KOPT-K1 (cell line): ENCODE measurements at regions not wholly inside any gene's neighbourhood (a gene's known extent, or its start where the extent isn't known, plus 50 kb on each side); places are given as distances from the start of the nearest gene placed in this dataset.

Source experiments
- H3K27ac ChIP-seq: fragments of 200-600 bp; sonication (generic); 2 replicates; pipeline ENCODE4 v1.5.1; 2016; ENCODE audit warnings: antibody characterized with exemption, mild to moderate bottlenecking, low read depth, low read length; ENCODE audit not compliant: poor library complexity, severe bottlenecking
- H3K36me3 ChIP-seq: fragments of 200-600 bp; sonication (generic); 2 replicates; pipeline ENCODE4 v1.5.1; 2017; ENCODE audit warnings: antibody characterized with exemption, mild to moderate bottlenecking, low read length, moderate library complexity; ENCODE audit not compliant: insufficient read depth
- H3K9me3 ChIP-seq: fragments of 200-600 bp; sonication (generic); 2 replicates; pipeline ENCODE4 v1.5.1; 2017; ENCODE audit warnings: antibody characterized with exemption, low read length, mild to moderate bottlenecking; ENCODE audit not compliant: insufficient read depth, poor library complexity, severe bottlenecking

DNA sequence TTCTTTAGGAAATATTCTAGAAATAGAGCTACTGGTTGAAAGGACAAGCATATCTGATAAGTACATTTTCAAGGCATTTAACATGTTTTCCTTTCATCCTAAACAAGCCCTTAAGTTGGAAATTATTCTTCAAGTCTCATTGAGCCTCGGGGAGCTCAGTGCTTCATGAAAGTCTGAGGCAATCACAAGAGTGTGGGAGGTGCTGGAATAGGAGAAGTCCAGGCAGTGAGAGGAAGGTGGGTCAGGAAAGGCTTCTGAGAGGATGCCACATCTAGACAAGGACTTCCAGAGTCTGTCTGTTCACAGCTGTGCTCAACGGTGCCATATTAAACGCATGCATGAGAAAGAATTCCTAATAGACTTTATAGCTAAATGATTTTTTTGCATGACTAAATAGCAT lies 69.8 kb downstream of the CD83 start:
- Histone ChIP-seq H3K36me3 (no peaks in the 10 kb centered on the region), H3K27ac (no peak overlapping the region), H3K9me3 (no peaks in the 10 kb centered on the region)

DNA sequence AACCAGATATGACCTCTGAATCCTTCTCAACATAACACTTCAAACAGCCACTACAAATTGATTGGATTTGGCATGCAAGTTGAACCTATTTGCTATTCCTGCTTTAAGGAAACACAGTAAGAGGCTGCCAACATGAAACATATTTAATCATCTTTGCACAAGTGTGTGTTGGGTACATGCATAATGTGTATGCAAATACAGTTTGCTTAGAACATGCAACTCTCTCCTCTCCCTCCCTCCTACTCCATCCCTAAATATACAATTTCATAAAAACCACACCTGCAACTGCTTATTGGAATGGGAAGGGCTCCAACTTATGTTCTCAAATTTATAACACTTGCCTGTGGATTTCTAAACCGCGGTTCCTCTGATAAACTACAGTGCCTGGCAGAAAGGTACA lies 71.5 kb downstream of the CD83 start:
- H3K36me3 ChIP-seq = no peaks in the 10 kb centered on the region
- no peaks in the 10 kb centered on the region for H3K9me3 ChIP-seq
- H3K27ac ChIP-seq = no peak overlapping the region

DNA sequence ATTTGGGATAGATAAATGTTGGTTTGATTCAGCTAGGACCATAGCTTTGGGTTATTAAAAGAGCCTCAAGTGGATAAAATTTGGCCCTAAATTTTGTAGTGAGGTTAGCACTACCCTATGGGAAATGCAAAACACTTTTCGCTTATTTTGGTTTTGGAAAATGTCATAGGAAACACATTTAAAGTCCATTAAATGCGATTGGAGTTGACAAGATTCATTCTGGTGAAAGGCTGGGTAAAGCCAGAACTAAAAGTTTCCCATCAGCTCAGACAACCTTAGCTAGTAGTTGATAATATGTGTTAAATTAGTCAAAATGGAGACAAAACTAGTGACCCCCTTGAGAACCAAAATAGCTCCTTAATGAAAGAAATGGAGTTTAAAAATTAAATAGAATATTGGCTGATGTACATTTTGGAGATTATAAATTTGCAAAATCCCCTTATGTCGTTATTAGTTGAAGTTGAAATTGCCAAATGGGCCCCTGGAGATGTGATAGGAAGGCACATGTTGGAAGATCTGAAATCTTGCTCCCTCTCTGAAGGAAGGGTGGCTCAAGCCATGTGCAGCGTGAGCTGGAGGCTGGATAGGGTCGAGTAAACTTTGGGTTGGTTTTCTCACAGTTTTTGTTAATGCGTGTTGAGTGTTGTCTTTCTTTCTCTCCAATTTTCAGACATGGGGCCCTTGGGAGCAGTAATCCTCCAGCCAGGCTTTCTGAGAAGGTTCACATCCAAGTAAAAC lies 72.8 kb downstream of the CD83 start:
- Histone ChIP-seq H3K27ac (no peak overlapping the region), H3K9me3 (no peaks in the 10 kb centered on the region), H3K36me3 (no peaks in the 10 kb centered on the region)

DNA sequence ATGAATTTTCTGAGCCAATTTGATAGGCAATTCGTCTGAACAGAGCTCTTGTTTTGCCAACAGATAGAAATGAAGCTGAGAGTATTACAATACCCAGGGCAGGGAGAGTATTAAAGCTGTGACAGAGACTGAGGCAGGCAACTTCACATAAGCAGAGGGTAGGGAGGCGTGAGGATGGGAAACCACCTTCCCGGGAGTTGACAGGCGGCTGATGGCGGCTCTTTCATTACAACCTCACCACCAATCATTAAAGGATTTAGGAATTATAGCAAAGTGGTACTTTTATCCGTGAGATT lies 73.3 kb downstream of the CD83 start:
- no peak overlapping the region for H3K27ac ChIP-seq
- H3K9me3 ChIP-seq = no peaks in the 10 kb centered on the region
- no peaks in the 10 kb centered on the region for H3K36me3 ChIP-seq

DNA sequence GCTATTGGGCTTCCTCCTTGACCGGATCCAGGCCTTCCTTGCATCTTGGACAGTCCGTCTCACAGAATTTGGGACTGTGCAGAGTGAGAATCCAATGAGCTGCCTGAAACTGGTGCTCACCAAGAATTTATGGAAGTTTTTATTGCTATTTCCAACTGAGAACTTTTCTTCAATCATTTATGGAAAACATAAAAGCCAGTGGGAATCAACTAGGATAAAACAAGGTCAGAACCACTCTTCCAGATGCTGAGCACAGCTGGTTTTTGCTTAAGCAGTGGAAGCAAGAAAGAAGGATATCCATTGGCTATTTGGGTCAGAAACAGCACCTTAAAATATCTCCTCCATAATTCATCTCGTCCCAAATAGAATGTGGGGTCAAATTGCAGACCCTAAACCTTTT lies 74.2 kb downstream of the CD83 start:
- Histone ChIP-seq H3K9me3 (no peaks in the 10 kb centered on the region), H3K36me3 (no peaks in the 10 kb centered on the region), H3K27ac (no peak overlapping the region)

DNA sequence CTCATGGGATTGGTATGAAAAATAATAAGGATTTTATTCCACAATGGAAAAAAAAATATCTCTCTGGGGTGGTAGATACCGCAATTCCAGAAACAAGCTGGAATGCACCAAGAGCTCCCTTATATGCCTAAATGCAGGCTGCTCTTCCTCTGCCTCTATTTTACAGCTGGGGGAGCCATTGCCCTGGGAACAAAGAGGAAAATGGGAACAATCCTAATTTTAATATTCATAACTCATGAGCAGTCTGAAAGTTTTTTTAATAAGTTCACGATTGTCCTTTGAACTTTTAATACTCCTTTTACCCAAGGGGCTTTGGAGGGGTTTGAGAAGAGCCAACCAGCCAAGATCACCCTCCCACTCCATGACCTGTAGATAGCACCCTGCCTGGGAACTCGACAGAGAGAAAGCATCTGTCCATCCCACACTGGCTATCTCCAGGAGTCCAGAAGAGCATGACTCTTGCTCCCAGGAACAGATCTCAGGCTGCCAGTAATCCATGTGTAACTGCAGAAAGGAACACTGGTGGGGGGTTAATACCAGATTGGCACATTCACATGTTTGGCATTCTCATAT lies 74.7 kb downstream of the CD83 start:
- Histone ChIP-seq H3K9me3 (no peaks in the 10 kb centered on the region), H3K27ac (no peak overlapping the region)

DNA sequence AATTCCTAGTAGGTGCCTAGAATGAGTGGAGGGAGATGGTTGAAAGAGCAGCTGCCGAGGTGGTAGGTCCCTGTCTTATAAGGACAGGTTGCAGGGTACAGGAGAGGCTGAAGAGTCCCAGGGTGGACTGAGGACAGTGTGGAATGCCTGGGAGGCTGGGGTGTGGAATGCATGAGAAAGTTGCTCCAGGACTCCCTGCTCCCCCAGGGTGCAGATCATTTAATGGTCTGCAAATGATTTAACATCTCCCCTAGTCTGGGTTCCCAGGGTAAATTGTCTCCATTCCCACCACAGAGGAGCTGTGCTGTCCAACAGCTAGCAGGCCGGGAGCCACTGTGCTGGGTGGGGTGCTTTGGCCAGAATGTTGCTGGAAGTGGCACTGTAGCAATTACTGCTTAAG lies 76.0 kb downstream of the CD83 start:
- no peaks in the 10 kb centered on the region for H3K36me3 ChIP-seq
- H3K9me3 ChIP-seq = no peaks in the 10 kb centered on the region
- no peak overlapping the region for H3K27ac ChIP-seq

More for the DNA sequence above, 74.7 kb downstream of the CD83 start:
- H3K36me3 ChIP-seq = no peaks in the 10 kb centered on the region

DNA sequence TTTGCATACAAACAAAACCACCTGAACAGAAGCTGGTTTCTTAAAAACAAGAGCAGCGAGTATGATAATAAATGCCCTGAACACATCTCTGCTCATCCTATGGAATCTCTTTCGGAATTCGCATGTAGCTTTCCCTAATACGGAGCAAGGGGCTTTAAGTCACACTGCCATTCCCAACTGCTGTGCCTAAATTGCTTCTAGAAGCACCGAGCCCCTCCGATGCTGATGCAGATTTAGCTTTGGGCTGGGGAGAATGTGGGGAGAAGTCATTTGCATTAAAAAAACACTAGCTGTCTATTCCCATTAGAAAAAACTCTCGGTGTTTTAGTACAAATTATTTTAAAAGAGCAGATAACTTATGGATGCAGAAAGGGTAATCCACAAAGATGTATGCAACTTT lies 76.9 kb downstream of the CD83 start:
- Histone ChIP-seq H3K27ac (no peak overlapping the region), H3K36me3 (no peaks in the 10 kb centered on the region), H3K9me3 (peaks cover 2% of the 10 kb centered on the region)

DNA sequence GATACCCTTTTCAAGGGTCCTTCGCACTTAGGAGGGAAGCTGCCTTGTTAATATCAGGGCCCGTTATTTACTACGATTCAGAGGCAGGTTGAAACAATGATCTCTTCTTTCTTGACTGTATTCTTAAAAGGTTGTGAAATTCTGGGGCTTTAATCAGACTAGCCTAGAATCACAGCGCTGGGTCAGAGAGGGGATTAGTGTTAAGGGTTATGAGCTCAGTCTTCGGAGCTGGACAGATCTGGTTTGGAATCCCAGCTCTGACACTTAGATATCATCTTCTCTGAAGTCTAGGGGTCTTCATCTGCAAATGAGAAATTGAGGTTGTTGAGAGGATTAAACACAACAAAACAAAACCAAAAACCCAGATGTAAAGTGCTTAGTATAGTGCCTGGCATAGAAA lies 77.4 kb downstream of the CD83 start:
- Histone ChIP-seq H3K9me3 (peaks cover 7% of the 10 kb centered on the region), H3K36me3 (no peaks in the 10 kb centered on the region)

DNA sequence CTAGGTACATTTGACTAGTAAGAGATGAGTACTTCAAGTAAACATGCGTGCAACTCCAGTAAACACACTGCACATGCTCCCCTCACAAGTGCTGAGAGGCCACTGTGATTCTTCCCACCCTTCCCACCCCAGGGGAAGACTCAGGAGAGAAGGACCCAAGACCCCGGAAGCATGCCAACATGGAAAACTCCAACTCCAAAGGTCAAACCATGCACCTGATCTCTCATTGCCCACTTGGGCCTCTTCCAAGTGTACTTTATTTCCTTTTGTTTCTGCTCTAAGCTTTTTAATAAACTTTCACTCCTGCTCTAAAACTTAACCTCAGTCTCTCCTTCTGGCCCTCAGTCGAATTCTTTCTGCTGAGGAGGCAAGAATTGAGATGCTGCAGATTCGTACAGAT lies 78.5 kb downstream of the CD83 start:
- H3K9me3 ChIP-seq = peaks cover 15% of the 10 kb centered on the region
- no peak overlapping the region for H3K27ac ChIP-seq
- no peaks in the 10 kb centered on the region for H3K36me3 ChIP-seq

More for the DNA sequence above, 77.4 kb downstream of the CD83 start:
- no peak overlapping the region for H3K27ac ChIP-seq

DNA sequence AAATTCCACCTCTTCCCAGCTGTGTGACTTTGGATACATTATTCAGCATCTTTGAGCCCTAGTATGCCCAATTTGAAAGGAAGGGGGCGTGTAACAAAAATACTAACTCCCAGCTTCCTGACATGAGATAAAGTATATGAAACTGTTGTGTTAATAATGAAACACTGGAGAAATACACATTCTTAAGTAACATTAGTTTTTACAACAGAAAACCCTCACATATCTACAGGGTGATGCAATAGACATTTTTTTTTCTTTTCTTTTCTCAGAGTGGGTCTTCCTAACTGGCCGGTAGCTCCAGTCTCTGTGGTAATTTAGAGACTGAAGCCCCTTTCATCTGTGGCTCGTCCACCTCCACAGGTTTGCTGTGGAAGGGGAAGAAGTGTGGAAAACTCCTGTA lies 79.5 kb downstream of the CD83 start:
- H3K36me3 ChIP-seq = no peaks in the 10 kb centered on the region
- peaks cover 15% of the 10 kb centered on the region for H3K9me3 ChIP-seq
- no peak overlapping the region for H3K27ac ChIP-seq

DNA sequence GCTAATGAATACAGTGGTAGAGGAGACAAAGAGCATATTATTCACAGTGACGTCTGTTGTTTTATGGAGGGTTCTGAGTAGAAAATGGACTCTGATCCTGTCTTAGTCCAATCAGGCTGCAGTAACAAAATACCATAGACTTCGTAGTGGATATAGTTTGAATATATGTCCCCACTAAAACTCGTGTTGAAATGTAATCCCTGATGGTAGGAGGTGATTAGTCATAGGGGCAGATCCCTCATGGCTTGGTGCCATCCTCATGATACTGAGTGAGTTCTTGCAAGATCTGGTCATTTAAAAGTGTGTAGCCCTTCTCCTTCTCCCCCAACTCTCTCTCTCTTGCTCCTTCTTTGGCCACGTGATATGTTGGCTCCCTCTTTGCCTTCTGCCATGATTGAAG lies 82.5 kb downstream of the CD83 start:
- Histone ChIP-seq H3K27ac (no peak overlapping the region), H3K36me3 (no peaks in the 10 kb centered on the region), H3K9me3 (peaks cover 15% of the 10 kb centered on the region)

DNA sequence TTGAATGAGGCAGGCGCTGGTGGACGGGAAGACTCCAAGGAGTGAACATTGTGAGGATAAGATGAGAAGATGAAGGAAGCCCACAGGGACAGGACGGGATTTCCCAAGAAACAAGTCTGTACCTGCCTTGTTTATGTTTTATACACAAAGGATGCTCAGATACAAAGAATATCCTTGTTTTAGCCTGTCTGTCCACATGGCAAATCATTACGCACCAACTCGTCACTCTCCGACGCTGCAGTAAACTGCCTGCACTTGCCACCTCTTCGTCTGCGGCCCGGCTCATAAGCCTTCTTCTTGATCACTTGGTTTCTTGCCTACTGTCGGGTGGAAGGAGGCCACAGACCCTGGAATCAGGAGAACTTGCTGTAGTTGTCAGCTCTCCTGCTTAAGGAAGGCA lies 85.4 kb downstream of the CD83 start:
- Histone ChIP-seq H3K36me3 (no peaks in the 10 kb centered on the region), H3K9me3 (peaks cover 15% of the 10 kb centered on the region), H3K27ac (no peak overlapping the region)

DNA sequence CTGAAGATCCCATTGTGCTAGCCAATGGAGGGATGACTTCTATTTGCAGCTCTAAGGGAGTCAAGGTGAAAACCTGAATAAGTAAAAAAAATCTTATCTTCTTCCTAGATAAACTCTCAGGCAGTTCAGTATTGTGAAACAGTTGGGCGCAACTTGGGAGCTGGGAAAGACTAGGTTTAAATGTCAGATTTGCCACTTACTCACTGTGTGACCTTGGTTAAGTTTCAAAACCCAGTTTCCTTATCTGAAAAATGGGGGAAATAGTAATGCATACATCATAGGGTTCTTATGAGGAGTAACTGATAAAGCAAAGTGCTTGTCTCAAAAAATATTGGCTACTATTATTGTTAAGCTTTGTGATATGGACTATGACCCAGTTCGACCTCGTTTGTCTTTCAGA lies 88.8 kb downstream of the CD83 start:
- no peak overlapping the region for H3K27ac ChIP-seq
- no peaks in the 10 kb centered on the region for H3K36me3 ChIP-seq
- H3K9me3 ChIP-seq = no peaks in the 10 kb centered on the region

DNA sequence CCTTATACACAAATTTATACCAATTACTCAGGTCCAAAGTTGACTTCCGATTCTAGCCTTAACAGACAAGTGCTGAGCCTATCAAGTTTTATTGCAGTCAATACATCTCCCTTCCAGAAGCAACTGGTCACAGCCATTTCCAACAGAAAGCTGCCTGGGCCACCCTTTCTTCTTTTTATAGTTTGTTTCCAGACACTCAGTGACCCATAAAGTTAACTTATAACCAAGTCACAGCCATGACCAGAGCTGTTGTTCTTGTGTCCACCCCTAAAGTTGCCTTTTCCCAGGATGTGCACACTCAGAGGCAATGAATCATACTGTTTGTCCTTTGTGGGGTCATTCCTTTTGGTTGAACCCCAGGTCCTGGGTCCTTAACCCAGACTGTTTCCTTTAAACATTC lies 89.9 kb downstream of the CD83 start:
- Histone ChIP-seq H3K9me3 (no peaks in the 10 kb centered on the region), H3K36me3 (no peaks in the 10 kb centered on the region), H3K27ac (no peak overlapping the region)

DNA sequence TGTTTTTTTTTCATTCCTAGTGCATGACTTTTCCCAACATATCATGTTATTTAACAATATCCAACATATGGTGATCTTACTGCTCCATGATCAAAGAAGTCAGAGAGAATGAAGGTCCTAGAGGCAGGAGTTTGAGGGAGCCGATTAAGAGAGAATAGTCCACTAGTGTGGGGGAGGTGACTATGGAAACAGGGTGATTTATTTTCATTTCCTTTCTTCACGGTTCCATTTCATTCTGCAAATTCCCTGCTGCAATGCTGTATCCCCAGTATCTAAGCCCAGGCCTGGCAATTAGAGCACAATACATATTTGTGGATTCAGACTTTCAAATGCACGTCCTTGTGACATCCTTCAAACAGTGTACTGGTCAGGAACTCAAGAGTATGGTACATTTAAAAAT lies 91.4 kb downstream of the CD83 start:
- Histone ChIP-seq H3K27ac (no peak overlapping the region), H3K36me3 (no peaks in the 10 kb centered on the region), H3K9me3 (no peaks in the 10 kb centered on the region)
